GM18499 (cell line): ENCODE measurements at regions not wholly inside any gene's neighbourhood (a gene's known extent, or its start where the extent isn't known, plus 50 kb on each side); places are given as distances from the start of the nearest gene placed in this dataset.
"Not testable (repeated sequence)": the region's sequence is repeated elsewhere in the genome, so short reads cannot be mapped to it uniquely, and the experiment has no call there.

Experiments
- ATAC-seq: cut with Tn5 transposase; IDR thresholded peaks from one replicate; pipeline ENCODE4 v1.9.1; 2021; ENCODE audit warnings: moderate number of reproducible peaks; ENCODE audit not compliant: insufficient read depth, unreplicated experiment

- ATAC-seq = no peak
Observed at GRCh38 chr10:44724415-44725174, 186.5 kb upstream of the TMEM72 start.

GRCh38 chr10:44725404-44725803 is 185.7 kb upstream of the TMEM72 start:
- peak; percentile 67 for ATAC-seq

GRCh38 chr10:44731283-44731682 is 179.9 kb upstream of the TMEM72 start:
- ATAC-seq = no peak

- ATAC-seq = no peak
Observed at GRCh38 chr10:44733501-44734488, 177.3 kb upstream of the TMEM72 start.

GRCh38 chr10:44742248-44742647 is 168.9 kb upstream of the TMEM72 start:
- no peak for ATAC-seq

DNA sequence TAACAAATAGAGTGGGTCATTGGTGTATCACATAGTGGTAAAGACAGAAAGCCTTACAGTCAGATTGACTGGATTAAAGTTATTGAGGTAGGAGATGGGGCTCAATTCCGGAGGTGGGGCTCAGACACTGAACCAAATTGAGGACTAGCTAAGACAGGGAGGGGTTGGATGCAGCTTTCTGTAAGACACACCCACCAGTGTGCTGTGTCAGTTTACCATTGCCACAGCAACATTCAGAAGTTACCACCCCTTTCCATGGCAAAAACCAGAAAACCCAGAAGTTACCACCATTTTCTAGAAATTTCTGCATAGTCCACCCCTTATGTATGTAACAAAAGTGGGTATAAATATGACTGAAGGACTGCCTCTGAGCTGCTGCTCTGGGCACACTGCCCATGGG is 167.6 kb upstream of the TMEM72 start:
- no peak for ATAC-seq

GRCh38 chr10:44745920-44746319 is 165.2 kb upstream of the TMEM72 start:
- no peak for ATAC-seq

GRCh38 chr10:44747593-44748172 is 163.5 kb upstream of the TMEM72 start:
- ATAC-seq = no peak

- ATAC-seq = no peak
Observed at GRCh38 chr10:44749151-44749550, 162.0 kb upstream of the TMEM72 start.

GRCh38 chr10:44752451-44753441 is 158.4 kb upstream of the TMEM72 start:
- ATAC-seq = no peak

DNA sequence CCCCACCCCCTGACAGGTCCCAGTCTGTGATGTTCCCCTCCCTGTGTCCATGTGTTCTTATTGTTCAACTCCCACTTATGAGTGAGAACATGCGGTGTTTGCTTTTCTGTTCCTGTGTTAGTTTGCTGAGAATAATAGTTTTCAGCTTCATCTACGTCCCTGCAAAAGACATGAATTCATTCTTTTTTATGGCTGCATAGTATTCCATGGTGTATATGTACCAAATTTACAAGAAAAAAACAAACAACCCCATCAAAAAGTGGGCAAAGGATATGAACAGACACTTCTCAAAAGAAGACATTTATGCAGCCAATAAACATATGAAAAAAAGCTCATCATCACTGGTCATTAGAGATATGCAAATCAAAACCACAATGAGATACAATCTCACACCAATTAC is 156.8 kb upstream of the TMEM72 start:
- not testable (repeated sequence) for ATAC-seq

- no peak for ATAC-seq
Observed at GRCh38 chr10:44755481-44755880, 155.7 kb upstream of the TMEM72 start.

- ATAC-seq = no peak
Observed at GRCh38 chr10:44756216-44756615, 154.9 kb upstream of the TMEM72 start.

DNA sequence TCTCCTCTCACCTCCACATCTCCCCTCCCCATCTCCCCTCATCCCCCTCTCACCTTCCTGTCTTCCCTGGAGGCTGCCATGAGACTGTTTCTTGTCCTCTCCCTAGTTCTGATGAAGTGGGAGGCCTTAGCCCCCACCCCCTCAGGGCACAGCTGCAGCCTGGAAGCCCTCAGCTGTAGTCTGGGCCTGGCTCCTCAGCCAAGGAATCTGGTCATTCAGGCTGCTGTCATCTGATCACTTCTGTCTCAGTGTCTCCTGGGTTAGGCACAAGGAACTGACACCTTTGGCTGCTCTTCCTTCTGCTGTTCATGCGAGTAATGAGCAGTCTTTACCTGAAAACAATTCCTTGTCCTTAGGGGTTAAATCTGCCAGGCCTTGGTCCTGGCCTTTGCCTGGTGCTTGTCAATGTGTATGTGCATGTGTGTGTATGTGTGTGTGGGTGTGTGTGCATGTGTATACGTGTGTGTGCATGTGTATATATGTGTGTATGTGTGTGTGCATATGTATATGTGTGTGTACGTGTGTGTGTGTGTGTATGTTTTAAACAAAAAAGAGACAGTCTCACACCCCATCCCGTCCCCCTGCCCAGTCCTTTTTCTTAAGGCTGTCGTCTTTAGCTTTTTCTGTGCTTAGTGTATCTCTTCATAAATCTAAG is 153.5 kb upstream of the TMEM72 start:
- ATAC-seq = no peak

DNA sequence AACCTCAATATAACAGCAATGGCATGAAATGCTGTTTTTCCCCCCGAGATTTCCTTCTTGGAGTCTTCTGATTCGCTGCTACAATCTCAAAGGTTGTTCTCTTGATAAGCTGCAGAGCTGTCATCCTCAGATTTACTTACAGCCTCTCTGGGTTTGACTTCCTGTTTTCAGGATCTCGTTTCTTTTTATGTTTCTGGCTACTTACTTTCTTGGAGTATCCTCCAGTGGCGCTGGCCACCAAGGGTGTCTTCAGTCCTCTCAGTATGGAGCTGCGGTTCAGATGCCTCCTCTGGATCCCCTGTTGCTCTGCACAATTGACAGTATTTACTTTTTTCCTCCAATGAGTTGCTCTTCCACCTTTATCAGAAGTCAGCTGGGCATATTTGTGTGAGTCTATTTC is 152.0 kb upstream of the TMEM72 start:
- ATAC-seq = no peak

DNA sequence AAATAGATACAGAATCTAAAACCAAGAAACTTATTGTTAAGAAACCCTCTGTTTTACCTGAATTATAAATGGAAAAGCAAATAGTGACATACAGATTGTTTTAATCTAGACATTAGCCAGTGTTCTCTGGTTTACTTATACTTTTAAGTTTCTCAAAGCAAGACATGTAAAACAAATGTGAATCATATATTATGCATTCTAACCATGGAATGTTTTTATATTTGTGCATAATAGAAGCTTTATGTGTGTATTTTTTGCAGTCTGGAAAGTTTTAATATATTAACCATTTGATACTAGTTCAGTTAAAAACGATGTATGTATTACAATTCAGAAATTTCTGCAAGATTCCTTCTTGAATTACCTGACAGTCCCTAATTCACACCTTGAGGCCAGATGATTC is 150.6 kb upstream of the TMEM72 start:
- no peak for ATAC-seq

GRCh38 chr10:44761076-44761475 is 150.1 kb upstream of the TMEM72 start:
- no peak for ATAC-seq

GRCh38 chr10:44763331-44763730 is 147.8 kb upstream of the TMEM72 start:
- ATAC-seq = no peak

DNA sequence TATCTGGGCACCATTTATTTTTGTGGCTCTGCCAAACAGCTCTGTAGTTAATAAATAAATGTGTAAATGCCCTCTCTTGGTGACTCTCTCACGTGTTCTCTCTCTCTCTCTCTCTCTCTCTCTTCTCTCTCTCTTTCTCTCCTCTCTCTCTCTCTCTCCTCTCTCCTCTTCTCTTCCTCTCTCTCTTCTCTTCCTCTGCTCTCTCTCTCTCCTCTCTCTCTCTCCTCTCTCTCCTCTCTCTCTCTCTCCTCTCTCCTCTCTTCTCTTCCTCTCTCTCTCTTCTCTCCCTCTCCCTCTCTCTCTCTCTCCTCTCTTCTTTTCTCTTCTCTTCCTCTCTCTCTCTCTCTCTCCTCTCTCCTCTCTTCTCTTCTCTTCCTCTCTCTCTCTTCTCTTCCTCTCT is 145.8 kb upstream of the TMEM72 start:
- no peak for ATAC-seq
